ENCODE measurements at regions not wholly inside any gene's neighbourhood (a gene's known extent, or its start where the extent isn't known, plus 50 kb on each side); places are given as distances from the start of the nearest gene placed in this dataset.

DNA sequence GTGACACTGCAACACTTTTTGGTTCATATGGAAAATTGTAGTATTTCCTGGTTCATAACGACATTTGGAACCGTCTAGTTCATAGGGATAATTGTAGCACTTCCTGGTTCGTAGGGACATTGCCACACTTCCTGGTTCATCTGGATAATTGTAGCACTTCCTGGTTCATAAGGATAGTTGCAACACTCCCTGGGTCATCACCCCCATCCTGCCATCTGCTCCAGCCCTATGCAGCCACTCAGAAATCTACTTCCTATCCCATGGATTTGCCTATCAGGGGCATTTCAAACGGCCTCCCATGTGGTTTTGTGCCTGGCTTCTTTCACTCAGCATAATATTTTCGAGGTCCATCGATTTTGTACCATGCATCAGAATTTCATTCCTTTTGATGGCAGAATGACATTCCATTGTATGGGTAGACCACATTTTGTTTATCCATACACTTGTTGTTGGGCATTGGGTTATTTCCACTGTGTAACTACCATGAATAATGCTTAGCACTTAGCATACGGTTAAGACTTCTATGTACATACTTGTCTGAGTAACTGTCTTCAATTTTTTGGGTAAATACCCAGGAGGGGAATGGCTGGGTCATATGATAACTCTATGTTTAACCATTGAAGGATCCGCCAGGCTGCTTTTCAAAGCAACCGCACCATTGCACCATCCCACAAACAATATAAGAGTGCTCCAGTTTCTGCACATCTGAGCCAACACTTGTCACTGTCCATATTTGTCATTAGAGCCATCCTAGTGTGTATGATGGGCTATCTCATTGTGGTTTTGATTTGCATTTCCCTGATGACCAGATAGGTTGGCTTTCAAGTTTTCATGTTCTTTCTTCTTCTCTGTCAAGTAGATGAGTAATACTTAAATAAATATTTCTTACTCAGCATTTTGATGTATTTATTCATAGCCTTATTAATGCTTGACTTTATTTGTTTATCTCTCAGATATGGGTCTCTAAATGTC is 58.3 kb upstream of the CD99 start:
- TF ChIP-seq POLR2A (IDR thresholded peaks at IDR 0.05; ENCODE audit: low read length), result no peak
- no peak for TF ChIP-seq GATA1 (IDR thresholded peaks at IDR 0.05; ENCODE audit: low read depth, low read length)
